HG03354 (cell line): ENCODE measurements at regions not wholly inside any gene's neighbourhood (a gene's known extent, or its start where the extent isn't known, plus 50 kb on each side); places are given as distances from the start of the nearest gene placed in this dataset.

Experiments
- ATAC-seq: cut with Tn5 transposase; IDR thresholded peaks from one replicate; pipeline ENCODE4 v1.9.1; 2021; ENCODE audit warnings: mild to moderate bottlenecking; ENCODE audit not compliant: unreplicated experiment, poor library complexity, severe bottlenecking

DNA sequence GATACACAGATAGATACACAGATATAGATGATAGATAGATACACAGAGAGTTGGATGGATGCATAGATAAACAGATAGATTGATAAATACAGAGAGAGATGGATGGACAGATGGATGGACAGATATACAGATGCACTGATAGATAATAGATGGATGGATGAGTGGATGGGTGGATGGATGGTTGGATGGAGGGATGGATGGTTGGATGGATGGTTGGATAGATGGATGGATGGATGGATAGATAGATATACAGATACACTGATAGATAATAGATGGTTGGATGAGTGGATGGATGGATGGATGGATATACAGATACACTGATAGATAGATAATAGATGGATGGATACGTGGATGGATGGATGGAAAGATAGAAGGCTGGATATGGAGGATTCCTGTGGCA lies 290.0 kb upstream of the SHH start:
- no peak for ATAC-seq

DNA sequence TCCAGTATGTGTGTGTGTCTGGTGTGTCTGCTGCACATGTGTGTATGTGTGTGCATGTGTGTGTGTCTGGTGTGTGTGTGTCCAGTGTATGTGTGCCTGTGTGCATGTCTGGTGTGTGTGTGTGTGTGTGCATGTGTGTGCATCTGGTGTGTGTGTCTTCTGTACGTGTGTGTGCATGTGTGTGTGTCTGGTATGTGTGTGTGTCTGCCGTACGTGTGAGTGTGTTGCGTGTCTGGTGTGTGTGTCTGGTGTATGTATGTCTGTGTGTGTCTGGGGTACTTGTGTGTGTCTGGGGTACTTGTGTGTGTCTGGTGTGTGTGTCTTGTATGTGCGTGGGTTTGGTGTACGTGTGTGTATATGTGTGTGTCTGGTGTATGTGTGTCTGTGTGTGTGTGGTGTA lies 289.1 kb upstream of the SHH start:
- no peak for ATAC-seq

DNA sequence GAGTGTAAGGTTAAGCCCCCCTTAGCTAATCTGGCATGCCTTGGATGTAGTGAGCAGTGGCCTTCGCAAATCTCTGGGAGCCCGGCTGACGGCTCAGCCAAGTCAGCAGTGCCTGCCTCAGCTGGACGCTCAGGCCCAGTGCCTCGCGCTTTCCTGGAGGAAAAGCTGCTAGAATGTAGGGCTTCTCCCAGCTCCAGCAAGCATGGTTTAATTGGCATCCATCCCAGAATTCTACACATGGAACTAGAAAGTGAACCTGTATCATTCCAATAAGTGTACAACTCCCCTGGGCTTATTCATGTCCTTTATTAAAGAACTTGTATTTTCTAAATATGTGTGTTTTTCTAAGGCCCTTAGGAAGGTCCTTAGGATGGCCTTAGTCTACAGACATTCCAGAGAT lies 287.8 kb upstream of the SHH start:
- no peak for ATAC-seq

DNA sequence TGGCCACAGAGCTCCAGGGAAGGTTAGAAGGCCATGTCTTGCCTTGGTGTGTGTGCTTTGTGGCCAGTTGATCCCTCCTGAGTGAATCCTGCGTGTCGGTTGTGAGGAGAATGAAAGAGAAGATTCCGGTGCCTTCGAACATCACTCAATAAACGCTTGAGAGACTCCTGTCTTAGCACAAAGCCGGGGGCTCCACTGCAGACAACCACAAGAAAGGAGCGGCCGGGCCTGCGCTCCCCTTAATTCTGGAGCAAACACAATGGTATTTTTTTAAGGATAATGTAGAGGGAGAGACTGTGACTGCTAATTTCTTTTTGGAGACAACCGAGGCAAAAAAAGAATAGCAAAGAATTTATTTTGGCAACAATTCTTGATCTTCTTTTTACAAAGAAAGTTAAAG lies 286.8 kb upstream of the SHH start:
- no peak for ATAC-seq

DNA sequence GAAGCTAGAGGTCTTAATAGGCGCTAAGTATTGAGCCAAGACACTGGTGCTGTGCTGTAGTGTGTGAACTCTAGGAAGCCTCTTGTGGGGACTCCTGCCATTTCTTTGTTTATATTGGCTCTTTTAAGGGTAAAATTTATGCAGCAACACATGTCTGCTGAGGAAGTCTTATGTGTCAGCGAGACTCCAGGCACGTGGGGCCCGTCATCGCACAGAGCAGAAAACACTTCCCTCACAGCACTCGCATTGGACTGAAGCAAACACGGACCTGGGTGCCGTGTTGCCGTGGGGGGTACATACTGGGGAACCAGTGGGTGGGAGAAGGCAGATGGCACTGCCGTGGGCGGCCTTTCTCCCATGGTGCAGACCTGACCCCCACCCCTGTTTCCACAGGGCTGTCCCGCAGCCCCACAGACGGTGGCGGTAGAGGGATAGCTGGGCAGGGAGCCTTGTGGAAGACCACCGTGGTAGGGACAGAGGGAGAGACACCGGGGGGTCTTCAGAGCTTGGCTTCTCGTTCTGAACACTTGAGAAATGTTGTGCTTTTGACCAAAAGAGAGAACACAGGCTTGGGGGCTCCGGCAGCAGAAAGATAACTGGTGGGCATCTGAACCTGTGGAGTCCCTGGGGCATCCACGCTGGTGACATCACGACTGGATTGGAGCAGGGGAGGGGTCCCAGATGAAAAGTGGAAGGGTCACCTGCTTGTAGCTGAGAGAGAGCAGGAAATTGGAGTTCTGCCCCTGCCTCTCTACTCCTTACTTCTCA lies 284.7 kb upstream of the SHH start:
- ATAC-seq = no peak

DNA sequence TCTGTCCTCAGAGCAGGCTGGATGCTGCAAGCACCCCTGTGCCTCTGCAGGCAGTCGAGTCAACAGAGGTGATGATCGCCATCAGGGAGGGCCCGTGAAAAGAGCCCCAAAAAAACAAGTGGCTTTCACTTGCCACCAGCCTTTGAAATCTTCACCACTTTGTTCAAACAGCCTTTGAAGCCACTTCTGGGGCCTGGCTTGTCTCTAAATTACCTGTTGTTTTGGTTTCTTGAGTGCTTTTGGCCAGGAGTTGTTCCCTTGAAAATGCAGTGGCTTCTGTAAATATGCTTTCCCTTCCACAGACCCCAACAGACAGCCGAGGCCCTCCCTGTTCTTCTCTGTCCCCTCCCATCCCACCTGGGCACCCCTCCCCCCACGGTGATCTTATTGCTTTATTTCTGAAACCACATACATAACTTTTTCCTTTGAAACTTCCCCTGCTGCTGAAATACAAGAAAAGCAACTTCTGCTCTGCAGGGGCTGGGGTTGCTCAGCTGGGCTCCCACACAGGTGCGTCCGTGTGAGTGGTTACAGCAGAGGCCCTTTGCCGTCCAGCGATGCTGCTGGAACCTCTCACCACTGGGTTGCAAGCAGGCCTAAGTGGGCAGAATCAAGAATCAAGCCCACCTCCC lies 283.8 kb upstream of the SHH start:
- ATAC-seq = no peak

DNA sequence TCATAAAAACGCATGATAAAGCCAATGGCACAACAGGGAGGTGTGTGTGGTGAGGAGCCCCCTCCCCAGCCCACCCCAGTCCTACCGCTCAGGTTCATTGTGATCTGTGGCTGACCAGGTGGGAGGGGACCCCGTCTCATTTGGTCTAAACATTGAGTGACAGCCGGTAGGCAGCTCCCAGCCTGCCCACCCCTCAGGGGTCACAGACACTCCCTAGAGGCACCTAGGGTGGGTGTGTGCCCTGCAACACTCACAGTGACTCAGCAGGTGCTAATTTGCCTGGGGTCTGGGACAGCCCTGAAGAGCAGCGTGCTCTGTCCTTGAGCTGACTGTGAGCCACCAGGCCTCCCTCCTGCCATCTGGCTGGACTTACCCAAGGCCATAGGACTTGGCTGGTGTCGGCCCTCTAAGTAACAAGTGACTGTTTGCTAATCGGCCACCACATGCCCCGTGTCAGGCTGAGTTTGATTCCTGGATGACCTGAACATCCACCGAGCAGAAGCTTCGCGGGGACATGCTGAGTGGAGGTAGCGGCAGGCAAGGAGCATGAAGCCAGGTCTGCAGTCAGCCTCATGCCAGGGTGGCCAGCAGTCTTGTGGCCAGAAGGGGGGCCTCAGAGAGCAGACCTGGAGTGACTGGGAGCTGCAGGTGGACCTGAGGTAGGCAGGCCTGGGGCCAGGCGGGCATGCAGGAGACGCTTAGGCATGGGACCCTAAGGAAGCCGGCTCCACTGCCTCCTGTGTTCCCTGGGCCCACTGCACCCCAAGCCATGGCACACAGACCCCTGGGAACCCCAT lies 282.3 kb upstream of the SHH start:
- no peak for ATAC-seq

DNA sequence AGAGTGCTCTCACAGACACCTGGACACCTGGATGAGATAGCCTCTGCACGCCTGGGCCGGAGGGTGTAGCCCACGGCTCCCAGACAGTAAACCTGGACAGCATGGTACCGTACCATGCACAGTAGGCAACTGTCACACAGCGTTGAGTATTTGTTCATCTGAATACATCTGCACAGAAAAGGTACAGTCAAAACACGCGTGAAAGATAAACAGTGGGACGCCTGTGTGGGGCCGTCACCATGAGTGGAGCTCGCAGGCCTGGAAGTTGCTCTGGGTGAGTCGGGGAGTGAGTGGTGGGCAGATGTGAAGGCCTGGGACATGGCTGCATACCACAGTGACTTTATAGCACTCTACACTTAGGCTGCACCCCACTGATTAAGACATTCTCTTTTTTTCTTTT lies 280.0 kb upstream of the SHH start:
- ATAC-seq = no peak

DNA sequence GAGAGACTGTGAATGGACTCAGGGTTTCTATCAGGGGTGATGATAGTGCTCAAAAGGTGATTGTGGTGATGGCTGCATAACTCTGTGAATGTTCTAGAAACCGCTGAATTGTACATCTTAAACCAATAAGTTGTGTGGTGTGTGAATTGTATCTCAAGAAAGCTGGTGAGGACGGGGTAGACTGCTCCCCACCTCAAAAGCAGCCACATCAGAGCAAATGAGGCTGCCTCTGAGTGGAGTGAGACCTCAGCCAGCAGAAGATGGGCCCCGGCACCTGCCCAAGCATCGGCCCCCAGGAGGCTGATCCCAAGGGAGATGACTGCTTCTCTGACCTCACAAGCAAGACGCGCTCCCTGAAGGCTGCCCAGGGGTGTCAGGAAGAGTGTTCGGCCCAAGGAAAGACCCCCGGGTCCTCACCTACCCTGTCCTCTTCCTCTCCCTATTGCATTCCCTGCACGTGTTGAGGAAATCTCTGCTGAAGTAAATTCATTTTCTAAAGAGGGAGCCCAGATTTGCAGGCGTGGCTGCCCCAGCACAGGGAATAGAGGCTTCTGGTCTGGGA lies 279.3 kb upstream of the SHH start:
- ATAC-seq = no peak

DNA sequence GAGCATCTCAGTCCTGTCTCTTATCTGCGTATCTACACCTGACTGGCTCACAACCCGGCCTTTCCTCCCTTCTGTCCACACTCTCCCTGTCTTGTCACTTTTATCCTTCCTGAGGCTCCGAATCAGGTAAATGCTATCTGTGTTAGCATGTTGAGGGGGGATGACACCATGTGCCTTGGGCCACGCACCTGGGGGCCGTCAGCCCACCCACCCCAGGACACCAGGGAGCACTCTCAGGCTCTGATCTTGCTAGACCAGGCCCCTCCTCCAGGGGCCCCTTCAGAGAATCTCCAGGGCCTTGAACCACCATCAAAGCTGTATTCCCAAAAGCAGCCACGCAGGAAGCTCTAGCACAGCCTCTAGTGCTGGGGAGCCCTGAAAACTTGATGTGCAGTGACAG lies 278.7 kb upstream of the SHH start:
- no peak for ATAC-seq

DNA sequence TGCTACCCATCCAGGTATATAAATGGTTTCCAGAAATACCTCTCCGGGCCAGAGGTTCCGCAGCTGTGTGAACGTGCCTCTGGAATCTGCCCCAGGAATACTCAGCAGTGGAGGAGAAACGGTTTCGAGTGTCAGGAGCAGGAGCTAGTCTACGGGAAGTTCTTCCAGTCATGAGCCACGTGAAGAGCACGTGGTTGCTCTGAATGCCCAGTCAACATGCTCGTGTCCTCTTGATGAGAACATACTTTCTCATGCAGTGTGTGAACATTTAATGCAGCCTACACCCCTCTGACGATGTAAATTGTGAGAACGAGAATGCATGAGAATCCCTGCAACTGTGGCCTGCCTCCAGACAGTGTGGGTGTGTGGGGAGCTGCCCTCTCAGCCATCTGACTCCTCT lies 277.0 kb upstream of the SHH start:
- no peak for ATAC-seq

DNA sequence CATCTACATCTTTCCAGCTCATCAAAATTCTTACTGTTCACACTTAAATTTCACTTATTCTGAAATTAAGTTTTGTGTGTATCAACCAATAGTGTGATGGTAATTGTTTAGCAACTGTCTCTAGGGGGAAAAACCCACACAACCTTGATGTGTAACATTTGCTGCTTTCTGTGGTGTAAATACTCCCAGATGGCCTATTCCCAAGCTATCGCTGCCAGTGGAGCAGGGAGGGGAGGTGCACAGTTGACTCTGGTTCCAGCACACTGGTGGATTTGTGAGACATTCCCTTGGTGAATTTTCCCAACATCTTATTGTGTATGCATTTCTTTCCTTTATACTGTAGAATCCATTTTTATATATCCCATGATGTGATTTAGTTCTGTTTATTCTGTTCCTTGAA lies 275.9 kb upstream of the SHH start:
- no peak for ATAC-seq

DNA sequence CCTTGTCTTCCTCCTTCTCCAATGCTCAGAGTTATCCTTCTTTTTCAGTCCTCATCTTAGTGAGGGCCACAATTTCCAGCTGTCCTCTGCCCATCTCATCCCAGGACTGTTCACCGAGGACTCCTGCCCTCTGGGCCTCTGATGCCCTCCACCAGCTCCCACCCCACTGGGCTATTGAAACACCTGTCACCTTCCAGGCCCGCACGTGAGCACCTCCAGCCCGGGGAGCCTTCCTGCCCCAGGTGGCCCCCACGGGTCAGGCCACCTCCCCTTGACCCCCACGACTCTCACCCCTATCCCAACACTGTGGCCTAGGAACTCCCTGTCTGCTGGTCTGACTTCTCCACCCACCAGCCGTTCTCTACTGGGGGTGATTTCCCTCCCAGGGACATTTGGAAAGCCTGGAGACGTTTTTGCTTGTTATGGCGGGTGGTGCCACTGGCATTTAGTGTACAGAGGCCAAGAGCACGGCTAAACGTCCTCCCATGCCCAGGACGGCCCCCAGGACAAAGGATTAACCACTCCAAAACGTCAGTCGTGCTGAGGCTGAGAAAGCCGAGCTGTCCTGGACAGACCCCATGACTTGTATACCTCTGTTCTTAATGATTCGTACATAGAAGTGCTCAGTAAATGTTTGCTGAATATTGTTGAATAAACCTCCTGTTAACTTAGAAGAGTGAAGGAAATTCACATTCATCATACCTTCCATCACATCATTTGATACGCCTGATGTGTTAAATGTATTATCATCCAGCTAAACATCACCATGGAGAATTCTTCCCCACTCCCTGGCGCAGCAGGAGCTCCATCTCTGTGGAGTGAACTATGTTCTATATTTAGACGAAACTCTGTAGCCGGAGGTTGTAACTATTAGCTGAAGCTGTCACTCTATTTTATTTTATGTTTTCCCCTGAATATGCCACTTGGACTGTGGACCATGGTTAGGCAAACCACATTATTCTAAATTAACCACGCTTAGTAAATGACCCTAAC lies 270.1 kb upstream of the SHH start:
- ATAC-seq = no peak

DNA sequence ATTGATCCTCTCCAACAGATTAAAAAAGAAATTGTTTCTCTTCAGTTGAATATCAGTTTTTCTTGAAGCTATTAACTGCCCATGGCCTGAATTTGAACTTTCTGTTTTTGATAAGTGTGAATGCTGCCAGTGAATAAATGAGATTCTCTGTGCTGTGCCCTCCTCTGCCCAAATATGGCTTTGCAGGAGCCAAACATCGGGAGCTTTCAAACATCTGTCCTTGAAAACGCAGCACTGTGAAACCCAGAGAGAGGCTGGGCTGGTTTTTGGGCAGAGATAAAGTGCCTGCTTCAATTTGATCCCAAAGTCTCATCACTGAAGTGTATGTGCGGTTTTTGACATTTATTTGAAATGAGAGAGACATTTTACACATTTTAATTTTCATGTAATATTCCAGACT lies 268.3 kb upstream of the SHH start:
- no peak for ATAC-seq

DNA sequence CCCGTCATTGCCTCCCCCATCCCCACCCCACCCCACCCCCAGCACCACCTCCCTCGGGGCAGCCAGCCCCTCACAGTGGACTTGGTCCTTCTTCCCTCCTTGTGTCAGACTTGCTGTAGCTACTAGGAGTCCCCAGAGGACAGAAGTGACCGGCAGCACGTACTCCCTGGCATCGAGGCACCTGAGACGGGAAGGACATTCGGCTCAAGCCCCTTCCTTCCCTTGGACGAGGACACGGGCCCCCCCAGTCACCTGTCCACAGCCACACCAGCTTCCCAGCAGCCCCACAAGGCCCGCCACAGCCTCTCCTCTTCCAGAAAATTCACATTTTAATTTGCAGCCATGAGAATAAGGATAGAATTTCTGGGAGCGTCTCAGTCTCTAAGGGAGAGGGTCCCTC lies 267.8 kb upstream of the SHH start:
- no peak for ATAC-seq

DNA sequence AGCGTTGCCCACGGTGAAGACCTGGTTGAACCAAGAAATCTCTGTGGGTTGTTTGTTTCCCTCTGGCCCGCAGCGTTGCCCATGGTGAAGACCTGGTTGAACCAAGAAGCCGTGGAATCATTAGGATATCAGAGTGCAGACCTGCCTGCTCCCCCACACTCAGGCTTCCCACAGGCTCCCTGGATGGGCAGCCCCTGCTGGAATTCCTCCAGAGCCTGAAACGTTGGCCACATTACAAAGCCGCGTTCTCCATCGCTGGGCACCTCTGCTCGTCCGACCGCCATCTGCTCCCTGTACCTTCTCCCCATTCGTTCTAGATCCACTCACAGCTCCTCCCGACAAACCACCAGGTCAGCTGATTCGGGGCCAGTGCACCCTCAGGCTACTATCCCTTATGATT lies 266.9 kb upstream of the SHH start:
- ATAC-seq = no peak

DNA sequence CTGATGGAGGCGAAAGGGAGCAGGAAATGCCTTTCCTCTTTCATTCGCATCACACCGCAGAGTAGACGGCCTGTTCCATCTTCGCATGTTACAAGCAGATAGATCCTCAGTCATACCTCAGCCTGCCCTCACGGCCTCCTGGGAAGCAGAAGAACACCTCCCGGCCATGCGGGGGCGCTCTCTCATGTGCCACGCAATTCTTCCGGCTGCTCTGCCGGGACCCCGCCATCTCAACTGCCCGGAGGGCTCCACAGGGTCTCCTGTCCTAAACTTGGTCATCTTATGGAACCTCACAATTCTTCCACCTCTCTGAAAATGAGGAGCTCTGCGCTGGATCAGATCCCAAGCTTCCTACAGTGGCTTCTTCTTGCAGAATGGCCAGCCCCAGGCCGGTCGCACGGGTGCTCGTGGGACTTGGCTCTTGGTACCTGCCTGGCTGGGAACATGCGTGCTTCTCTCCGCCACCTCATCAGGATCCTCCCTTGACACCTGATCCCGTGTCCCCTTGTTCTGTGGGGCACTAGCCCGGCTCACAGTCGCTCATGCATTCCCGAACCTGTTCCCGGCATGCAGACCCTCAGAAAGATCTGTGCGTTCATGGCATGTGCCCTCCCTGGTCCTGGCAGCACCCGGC lies 262.8 kb upstream of the SHH start:
- ATAC-seq = no peak

DNA sequence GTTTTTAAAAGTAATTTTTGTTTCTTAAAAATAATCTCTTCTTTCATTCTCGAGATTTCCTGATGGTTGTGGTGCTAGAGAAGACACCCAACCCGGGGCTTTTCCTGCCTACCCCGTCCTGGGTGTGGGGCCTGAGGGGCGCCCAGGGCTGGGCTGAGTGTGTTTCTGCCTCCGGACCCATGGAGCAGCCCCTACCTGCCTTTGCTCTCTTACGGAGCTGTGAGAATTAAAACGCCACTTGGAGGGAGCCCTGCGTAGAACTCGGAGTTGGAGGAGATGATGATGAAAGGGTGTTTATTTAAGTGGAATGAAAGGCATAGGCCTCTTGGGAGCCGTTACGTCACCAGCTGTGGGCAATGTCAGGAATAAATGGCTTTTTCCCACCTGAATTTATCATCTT lies 261.8 kb upstream of the SHH start:
- no peak for ATAC-seq

DNA sequence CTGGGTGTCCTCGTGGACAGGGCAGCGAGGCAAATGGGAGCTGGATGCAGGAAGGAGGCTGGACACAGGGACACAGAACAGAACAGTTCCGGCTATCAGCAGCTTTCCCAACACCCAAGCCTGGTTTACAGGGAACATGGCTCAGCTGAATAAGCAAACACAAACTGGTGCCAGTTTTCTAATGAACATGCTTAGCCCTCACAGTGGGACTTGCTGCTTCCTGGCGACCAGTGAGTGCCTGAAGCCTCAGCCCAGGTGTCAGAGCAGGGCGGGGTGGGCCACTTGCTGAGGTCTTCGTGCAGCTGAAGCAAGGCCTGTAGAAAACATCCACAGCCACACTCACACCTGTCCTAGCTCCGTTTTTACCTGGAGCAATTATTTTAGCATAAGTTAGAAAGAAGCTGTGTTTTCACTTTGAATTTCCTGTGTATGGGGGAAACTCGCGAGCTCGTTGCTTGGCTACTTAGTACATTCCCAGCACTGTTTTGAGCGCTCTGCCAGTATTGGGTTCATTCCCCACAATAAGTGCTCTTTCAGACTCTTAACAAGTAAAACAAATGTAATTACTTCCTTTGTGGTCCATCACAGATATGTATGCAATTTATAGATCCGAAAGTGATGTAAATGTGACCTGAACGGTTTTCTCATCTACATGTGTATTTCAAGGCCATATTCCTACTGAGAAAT lies 261.2 kb upstream of the SHH start:
- no peak for ATAC-seq
